B cell (primary cell): ENCODE measurements at regions not wholly inside any gene's neighbourhood (a gene's known extent, or its start where the extent isn't known, plus 50 kb on each side); places are given as distances from the start of the nearest gene placed in this dataset.

Source experiments
- ATAC-seq: fragments of 200-7000 bp; cut with Tn5 transposase; one replicate; pipeline ENCODE4 v1.10.0; 2021; ENCODE audit warnings: low read depth, mild to moderate bottlenecking, moderate number of reproducible peaks, moderate library complexity
- CTCF ChIA-PET: fragments of 350-600 bp; sonication (Branson Sonifier 250); formaldehyde crosslinking; loops from one replicate; lab custom pipeline; 2021; ENCODE audit warnings: antibody characterized with exemption, inconsistent platforms; lab: Charles Lee
- POLR2A ChIA-PET: fragments of 350-600 bp; sonication (Branson Sonifier 250); formaldehyde crosslinking; loops from one replicate; lab custom pipeline; 2021; ENCODE audit warnings: antibody characterized with exemption; lab: Charles Lee
- DNase-seq: peaks from one replicate; pipeline ENCODE4 v3.0.0; 2013
- H2AFZ ChIP-seq: 2 replicates; pipeline ENCODE4 v1.6.1; 2012; ENCODE audit warnings: mild to moderate bottlenecking, low read depth, low read length; ENCODE audit not compliant: insufficient read depth, poor library complexity, severe bottlenecking
- H3K27ac ChIP-seq, 2 donors: 1 replicate in 1 of 2; 2 replicates in 1 of 2; pipeline ENCODE4 v1.5.1; 2012 to 2013; ENCODE audit warnings: low read length in 2 of 2, mild to moderate bottlenecking in 2 of 2, moderate library complexity in 1 of 2
- H3K27me3 ChIP-seq, 4 experiments: fragments of 200-600 bp in 1 of 4; sonication (generic) in 1 of 4; replicated peaks in 1 of 4; 1 replicate in 2 of 4; 2 replicates in 2 of 4; pipeline versions ENCODE4 v1.6.1 to v1.7.0; 2013 to 2016; ENCODE audit warnings: low read length in 3 of 4, mild to moderate bottlenecking in 2 of 4, mixed read lengths in 1 of 4, moderate library complexity in 1 of 4; ENCODE audit not compliant: insufficient read depth in 4 of 4, control insufficient read depth in 3 of 4; ENCODE audit errors: control extremely low read depth in 1 of 4
- H3K36me3 ChIP-seq, 2 experiments: replicated peaks in 1 of 2; 1 replicate in 1 of 2; 2 replicates in 1 of 2; pipeline versions ENCODE4 v1.6.1 to v1.7.1; 2013; ENCODE audit warnings: low read length in 1 of 2; ENCODE audit not compliant: insufficient read depth in 2 of 2, control insufficient read depth in 1 of 2; ENCODE audit errors: control extremely low read depth in 1 of 2, extremely low read depth in 1 of 2
- H3K4me1 ChIP-seq, 2 donors: fragments of 200-600 bp in 1 of 2; sonication (generic) in 1 of 2; 1 replicate in 1 of 2; 2 replicates in 1 of 2; pipeline versions ENCODE4 v1.5.1 to v1.6.1; 2013 to 2017; ENCODE audit warnings: low read length in 2 of 2; ENCODE audit not compliant: control insufficient read depth in 2 of 2, insufficient read depth in 2 of 2
- H3K4me2 ChIP-seq: replicated peaks from 2 replicates; pipeline ENCODE3; 2012; ENCODE audit warnings: mild to moderate bottlenecking, low read depth, low read length; ENCODE audit not compliant: poor library complexity, severe bottlenecking
- H3K4me3 ChIP-seq, 5 experiments: fragments of 200-600 bp in 1 of 5; sonication (generic) in 1 of 5; 1 replicate in 3 of 5; 2 replicates in 2 of 5; pipeline versions ENCODE4 v1.5.1 to v1.7.0; 2011 to 2016; ENCODE audit warnings: low read length in 4 of 5, mild to moderate bottlenecking in 4 of 5, low read depth in 2 of 5, control low read depth in 1 of 5, moderate library complexity in 1 of 5; ENCODE audit not compliant: insufficient read depth in 1 of 5; ENCODE audit errors: control extremely low read depth in 1 of 5, extremely low read depth in 1 of 5
- H3K79me2 ChIP-seq: fragments of 200-600 bp; sonication (generic); one replicate; pipeline ENCODE4 v1.6.0; 2016; ENCODE audit warnings: low read length; ENCODE audit not compliant: control insufficient read depth, insufficient read depth
- H3K9ac ChIP-seq: fragments of 200-600 bp; sonication (generic); 2 replicates; pipeline ENCODE4 v1.6.1; 2017; ENCODE audit warnings: mild to moderate bottlenecking, low read length, moderate library complexity
- H3K9me3 ChIP-seq, 3 donors: one replicate each; pipeline versions ENCODE4 v1.6.1 to v1.7.1; 2013; ENCODE audit warnings: low read length in 2 of 3; ENCODE audit not compliant: control insufficient read depth in 2 of 3, insufficient read depth in 1 of 3; ENCODE audit errors: control extremely low read depth in 1 of 3
- H4K20me1 ChIP-seq: 2 replicates; pipeline ENCODE4 v1.6.0; 2012; ENCODE audit warnings: mild to moderate bottlenecking, low read length; ENCODE audit not compliant: insufficient read depth, control insufficient read depth, poor library complexity, severe bottlenecking
- H3K27ac Mint-ChIP-seq: one replicate; pipeline ENCODE4 v1.8.0; 2021; ENCODE audit warnings: mixed read lengths
- H3K27me3 Mint-ChIP-seq: one replicate; pipeline ENCODE4 v1.8.0; 2021; ENCODE audit warnings: mixed read lengths
- H3K4me1 Mint-ChIP-seq: one replicate; pipeline ENCODE4 v1.8.0; 2021; ENCODE audit warnings: mixed read lengths
- H3K4me3 Mint-ChIP-seq: one replicate; pipeline ENCODE4 v1.8.0; 2021; ENCODE audit warnings: mixed read lengths
- H3K9me3 Mint-ChIP-seq: one replicate; pipeline ENCODE4 v1.8.0; 2022; ENCODE audit warnings: mixed read lengths; ENCODE audit not compliant: insufficient read depth
- CTCF ChIP-seq: fragments of 200-600 bp; IDR thresholded peaks from one replicate; pipeline ENCODE4 v1.8.0; 2022; ENCODE audit warnings: antibody characterized with exemption, mild to moderate bottlenecking
- EZH2 ChIP-seq: IDR thresholded peaks from 2 replicates; pipeline ENCODE4 v1.6.1; 2012; ENCODE audit warnings: borderline replicate concordance, low read depth, mild to moderate bottlenecking, moderate library complexity, low read length; ENCODE audit not compliant: insufficient read depth, poor library complexity, severe bottlenecking
- WGBS: methylation state at CpG from one replicate; pipeline ENCODE4 v1.1.5; 2013; ENCODE audit warnings: missing lambda C conversion rate; ENCODE audit not compliant: insufficient coverage; 5-methylcytosine and 5-hydroxymethylcytosine counted together
- intact Hi-C: fragments of 100-400 bp; cut with micrococcal nuclease; formaldehyde crosslinking; loops from one replicate; pipeline ENCODE4 v1.10.0; 2022

DNA sequence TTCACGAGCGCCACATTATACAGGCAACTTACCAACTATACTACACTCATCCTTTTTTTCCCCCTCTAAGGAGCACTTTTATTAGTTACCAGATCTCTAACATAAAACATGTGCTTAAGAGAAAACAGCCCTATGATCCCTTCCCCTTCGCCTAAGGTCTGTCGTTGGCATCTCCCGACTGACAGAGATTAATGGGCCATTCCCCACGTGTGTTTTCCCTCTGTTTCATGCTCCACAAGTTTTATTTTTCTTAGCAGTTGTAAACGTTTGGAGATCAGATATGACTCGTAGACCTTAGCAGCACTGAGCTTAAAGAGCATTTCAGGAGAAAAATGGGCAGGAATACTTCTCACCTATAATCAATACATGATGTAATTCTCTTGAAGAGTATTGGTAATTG, 51.4 kb upstream of the FZD10 start:
- CTCF ChIA-PET: no interaction called here

GRCh38 chr12:130111965-130112496, 50.2 kb upstream of the FZD10 start:
- Histone ChIP-seq H3K4me2 (no peak overlapping the region), H3K9ac (no peak overlapping the region), H3K27ac (no peak overlapping the region), H3K4me1 (no peaks in the 10 kb centered on the region), H3K79me2 (no peaks in the 10 kb centered on the region), H3K9me3 (peaks cover 0 to 33% (median 0%) of the 10 kb centered on the region in 3 donors), H2AFZ (no peak overlapping the region), H3K4me3 (no peak overlapping the region), H3K36me3 (no peaks in the 10 kb centered on the region), H3K27me3 (no peaks in the 10 kb centered on the region), H4K20me1 (no peaks in the 10 kb centered on the region)
- Mint-ChIP-seq H3K27me3 (peaks cover 5% of the 10 kb centered on the region), H3K9me3 (no peaks in the 10 kb centered on the region), H3K27ac (no peak overlapping the region), H3K4me1 (no peaks in the 10 kb centered on the region), H3K4me3 (no peak overlapping the region)
- DNase-seq: no peak
- ChIA-PET POLR2A (no interaction called here), CTCF (no interaction called here)
- intact Hi-C loops: no loop called here
- TF ChIP-seq EZH2 (no peak), CTCF (no peak)
- WGBS: 84% methylated on average over 4 of the region's 6 CpGs
- no peak for ATAC-seq

More for the DNA sequence above, 51.4 kb upstream of the FZD10 start:
- no peak overlapping the region for H3K27ac Mint-ChIP-seq
- Histone ChIP-seq H3K36me3 (no peaks in the 10 kb centered on the region), H3K79me2 (no peaks in the 10 kb centered on the region), H3K9me3 (peaks cover 0 to 33% (median 0%) of the 10 kb centered on the region in 3 donors), H3K27me3 (no peaks in the 10 kb centered on the region), H4K20me1 (no peaks in the 10 kb centered on the region), H3K4me3 (no peak overlapping the region), H3K4me2 (no peak overlapping the region), H3K27ac (no peak overlapping the region), H3K9ac (no peak overlapping the region), H2AFZ (no peak overlapping the region), H3K4me1 (no peaks in the 10 kb centered on the region)
- no peaks in the 10 kb centered on the region for H3K9me3 Mint-ChIP-seq
- 87% methylated on average over 3 of the region's 8 CpGs for WGBS
- peaks cover 5% of the 10 kb centered on the region for H3K27me3 Mint-ChIP-seq
- H3K4me1 Mint-ChIP-seq: no peaks in the 10 kb centered on the region
- H3K4me3 Mint-ChIP-seq: no peak overlapping the region
- no peak for TF ChIP-seq CTCF
- no peak for TF ChIP-seq EZH2
- POLR2A ChIA-PET: no interaction called here
- intact Hi-C loops: no loop called here
- ATAC-seq (no peak), DNase-seq (no peak)
